Spleen (tissue), 7 donors: ENCODE measurements at regions not wholly inside any gene's neighbourhood (a gene's known extent, or its start where the extent isn't known, plus 50 kb on each side); places are given as distances from the start of the nearest gene placed in this dataset.

ENCODE experiments used
- CTCF ChIP-seq, 11 experiments: fragments of 200-600 bp in 7 of 11; fragments of 450-650 bp in 4 of 11; sonication (generic) in 4 of 11; IDR thresholded peaks in 8 of 11; conservative IDR thresholded peaks in 3 of 11; 1 replicate in 7 of 11; 2 replicates in 4 of 11; pipeline versions ENCODE4 v1.4.0 to v1.8.0; 2016 to 2021; ENCODE audit warnings: antibody characterized with exemption in 11 of 11, inconsistent platforms in 4 of 11, mild to moderate bottlenecking in 1 of 11
- POLR2A ChIP-seq, 3 donors: fragments of 450-650 bp; IDR thresholded peaks; one replicate each; pipeline ENCODE4 v1.5.1; 2017; ENCODE audit warnings: antibody characterized with exemption in 3 of 3, mild to moderate bottlenecking in 1 of 3
- donor health status: DM: no; HTN: no; CAD: no; lungs with moderate emphysema.
- donor health status: DM: no; HTN: no; CAD: no.
- donor health status: DM: no; HTN: no; CAD: no.

- TF ChIP-seq CTCF (IDR thresholded peaks at IDR 0.05 in 8 of 11, conservative IDR thresholded peaks at IDR 0.05 in 3 of 11) = no peak
- no peak for TF ChIP-seq POLR2A (IDR thresholded peaks at IDR 0.05)
These were observed 86.5 kb upstream of the DIO3 start for GRCh38 chr14:101474563-101475455.
